NCI-H2081 (cell line): ENCODE measurements at regions not wholly inside any gene's neighbourhood (a gene's known extent, or its start where the extent isn't known, plus 50 kb on each side); places are given as distances from the start of the nearest gene placed in this dataset.

ENCODE experiments used
- DNase-seq, 2 experiments: peaks; one replicate each; lab custom pipeline; 2025; lab: John Stamatoyannopoulos, UW

GRCh38 chr4:11182586-11183355 lies 245.9 kb downstream of the HS3ST1 start:
- no peak for DNase-seq

DNA sequence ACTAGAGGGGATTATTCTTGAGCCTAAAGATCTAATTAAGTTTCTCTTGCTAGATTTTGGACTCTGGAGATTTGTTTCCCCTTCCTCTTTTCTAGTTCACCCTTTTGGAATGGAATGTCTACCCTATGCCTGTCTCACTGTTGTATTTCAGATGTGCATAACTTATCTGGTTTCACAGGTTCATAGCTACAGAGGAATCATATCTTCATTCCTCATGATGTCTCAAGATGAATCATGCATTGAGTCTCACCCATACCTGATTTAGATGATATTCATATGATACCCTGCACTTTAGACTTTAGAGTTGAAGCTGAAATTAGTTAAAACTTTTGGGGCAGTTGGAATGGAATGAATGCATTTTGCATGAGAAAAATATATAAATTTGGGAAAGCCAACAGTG lies 246.7 kb downstream of the HS3ST1 start:
- no peak for DNase-seq

DNA sequence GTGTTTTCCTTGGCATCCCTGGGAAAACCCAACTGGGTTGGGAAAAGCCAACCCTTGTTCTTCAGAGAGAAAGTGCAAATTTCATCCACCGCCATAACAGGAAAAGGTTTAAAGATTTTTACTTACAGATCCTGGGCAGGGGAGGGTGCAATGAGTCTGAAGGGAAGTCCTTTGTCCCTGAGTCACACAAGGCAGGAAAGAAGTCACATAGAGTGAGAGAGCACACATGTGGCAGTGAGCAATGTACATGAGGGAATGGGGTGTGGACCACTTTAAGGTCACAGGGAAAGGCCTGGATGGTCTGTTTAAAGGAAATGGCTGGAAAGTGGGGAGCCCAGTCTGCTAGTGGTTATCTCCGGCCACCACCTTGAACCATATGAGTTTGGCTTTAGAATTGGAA lies 248.9 kb downstream of the HS3ST1 start:
- no peak for DNase-seq

DNA sequence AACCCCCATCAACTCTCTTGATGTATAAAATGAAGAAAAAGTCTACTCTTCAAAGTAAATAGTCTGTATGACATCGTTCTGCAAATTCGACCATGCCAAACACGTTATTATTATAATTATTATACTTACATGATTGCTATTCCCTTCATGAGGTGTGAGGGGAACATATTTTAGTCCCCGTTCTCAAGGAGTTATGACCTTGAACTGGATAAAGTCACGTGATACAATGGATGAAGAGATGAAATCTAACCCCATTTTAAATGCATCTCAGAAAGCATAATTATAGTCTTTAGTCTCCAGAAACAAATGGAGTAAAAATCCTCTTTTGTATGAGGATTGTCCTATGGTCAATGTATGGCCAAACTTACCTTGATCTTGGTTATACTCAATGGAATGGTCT lies 250.3 kb downstream of the HS3ST1 start:
- no peak for DNase-seq

DNA sequence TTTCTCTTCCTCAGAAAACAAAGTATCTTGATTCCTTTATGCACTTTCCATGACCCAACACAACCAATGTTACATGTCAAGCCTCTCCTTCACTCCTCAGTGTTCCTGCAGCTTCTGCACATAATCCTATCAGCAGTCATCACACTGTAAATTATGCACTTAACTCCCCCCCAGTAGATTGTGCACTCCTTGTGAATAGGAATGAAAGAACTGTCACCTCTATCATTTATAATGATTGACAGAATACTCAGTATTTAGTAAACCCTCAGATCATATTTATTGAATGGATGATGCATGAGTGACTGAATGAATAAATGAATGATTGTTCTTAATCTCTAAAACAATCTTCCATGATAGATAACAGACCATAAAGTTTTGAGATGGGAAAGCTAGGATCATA lies 253.3 kb downstream of the HS3ST1 start:
- no peak for DNase-seq

GRCh38 chr4:11166606-11167005 lies 262.1 kb downstream of the HS3ST1 start:
- no peak for DNase-seq

DNA sequence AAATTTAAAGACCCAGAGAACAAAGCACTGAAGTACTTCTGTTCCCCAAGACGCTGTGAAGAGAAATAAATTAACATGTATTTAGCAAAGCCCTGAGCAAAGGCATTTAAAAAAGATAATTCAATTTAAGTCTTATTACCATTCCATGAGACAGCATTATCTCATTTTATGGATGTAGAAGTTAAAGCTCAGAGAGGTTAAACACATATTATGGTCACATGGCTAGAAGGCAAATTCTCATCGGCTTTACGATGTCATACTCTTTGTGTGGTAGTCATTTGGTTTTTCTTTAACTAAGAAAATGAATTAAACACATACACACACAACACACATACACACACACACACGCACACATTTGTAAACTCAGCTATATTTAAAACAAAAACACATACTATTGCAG lies 262.7 kb downstream of the HS3ST1 start:
- no peak for DNase-seq

DNA sequence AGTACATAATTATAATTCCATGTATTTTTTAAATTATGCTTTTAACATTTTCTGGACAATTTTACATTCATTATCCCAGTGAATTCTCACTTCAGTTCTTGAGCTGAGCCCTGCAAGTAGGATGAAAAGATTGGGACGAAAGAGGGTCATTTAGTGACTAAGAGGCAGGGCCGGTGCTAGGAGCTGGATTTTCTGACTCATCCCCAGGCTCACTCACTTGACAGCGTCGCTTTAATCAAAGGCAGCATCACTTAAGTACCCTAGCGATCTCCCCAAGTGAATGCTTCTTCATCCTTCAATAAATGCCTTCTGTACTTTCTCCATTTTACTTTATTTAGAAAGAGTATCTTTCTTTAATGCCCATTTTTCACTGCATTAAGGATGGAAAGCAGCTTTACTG lies 263.6 kb downstream of the HS3ST1 start:
- DNase-seq, result no peak

GRCh38 chr4:11160288-11160687 lies 268.4 kb downstream of the HS3ST1 start:
- no peak for DNase-seq

DNA sequence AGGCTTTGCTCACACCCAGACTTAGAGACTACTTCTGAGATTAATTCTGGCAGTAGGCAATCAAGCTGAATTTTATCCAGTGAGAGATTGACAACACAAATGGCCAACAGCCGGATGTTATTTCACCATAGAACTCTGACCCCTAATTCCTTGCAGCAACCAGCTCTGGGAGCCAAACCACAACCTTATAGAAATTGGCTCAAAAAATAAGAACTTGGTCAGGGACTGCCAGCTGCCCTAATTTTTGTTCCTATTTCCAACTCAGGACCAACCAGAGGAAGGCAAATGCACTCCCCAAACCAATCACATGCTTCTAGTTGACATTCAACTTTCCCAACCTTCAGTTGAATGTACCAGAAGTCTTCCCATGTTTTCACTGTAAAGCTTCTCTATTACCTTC lies 269.7 kb downstream of the HS3ST1 start:
- no peak for DNase-seq

DNA sequence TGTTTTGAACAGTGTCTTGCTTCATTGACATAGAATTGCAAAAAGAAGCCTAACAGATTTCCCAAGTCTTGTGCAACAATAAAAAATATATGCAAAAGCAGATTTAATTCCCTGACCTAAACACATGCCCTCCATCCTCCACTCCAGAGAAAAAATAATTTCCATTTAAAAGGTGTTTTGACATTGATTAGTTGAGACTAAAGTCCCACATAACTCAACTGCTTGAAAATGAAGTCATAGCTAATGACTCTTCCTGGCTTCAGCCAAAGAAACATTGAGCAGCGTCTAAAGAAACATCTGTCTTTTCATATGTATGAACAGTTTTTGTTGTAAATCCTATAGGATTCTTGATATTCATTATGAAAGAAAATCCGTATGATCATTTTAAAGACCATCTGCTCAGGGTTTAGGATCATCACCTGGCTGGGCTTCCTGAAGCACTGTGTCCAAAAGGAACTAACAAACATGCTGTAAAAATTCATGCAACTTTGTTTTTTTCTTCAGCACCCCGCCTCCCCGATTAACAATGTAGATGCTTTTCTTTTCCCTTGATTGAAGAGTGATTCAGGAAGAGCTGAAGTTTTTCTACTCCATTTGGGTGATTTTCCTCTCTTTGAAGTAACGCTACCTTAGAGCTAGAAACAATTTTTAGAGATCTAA lies 273.4 kb downstream of the HS3ST1 start:
- DNase-seq, result no peak

DNA sequence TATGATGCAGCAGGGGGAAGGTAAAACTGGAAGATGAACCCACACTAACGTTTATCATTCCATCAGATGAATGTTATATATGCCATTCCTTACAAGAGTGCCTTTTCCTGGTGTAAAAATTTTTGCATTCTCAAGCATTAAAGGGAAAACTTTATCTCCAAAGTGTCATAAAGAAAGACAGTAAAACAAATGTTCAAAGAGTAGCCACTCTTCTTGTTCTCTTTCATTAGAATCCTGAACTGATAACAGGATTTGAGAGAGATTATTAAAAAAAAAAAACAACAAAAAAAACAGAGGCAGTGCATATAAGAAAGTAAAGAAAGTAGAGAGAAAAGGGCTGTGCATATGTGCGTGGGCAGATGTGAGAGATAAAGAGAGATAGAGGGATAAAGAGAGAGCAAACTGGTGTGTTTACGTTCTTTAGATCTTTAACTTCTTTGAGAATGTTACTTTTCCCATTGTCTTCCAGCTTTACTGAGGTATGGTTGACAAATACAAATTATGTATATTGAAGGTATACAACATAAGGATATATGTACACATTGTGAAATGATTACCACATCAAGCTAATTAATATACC lies 275.4 kb downstream of the HS3ST1 start:
- DNase-seq, result no peak

GRCh38 chr4:11152684-11153083 lies 276.0 kb downstream of the HS3ST1 start:
- no peak for DNase-seq

DNA sequence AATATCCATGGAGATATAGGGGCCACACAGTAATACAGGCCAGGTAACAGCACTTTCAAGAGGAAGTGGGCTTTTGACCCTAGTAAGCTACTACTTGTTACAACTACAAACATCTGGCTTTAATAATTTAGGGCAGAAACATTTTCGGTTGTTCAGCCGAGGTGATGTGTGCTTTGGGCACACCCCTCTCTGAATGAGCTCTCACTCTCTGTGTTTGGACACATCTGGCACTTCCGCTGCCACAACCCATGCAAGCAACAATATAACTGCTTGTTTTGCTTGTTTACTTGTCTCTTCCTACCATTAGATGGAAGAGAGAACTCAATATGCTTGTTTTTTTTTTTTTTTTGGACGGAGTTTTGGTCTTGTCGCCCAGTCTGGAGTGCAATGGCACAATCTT lies 277.2 kb downstream of the HS3ST1 start:
- DNase-seq, result no peak

GRCh38 chr4:11149612-11150259 lies 279.0 kb downstream of the HS3ST1 start:
- no peak for DNase-seq

DNA sequence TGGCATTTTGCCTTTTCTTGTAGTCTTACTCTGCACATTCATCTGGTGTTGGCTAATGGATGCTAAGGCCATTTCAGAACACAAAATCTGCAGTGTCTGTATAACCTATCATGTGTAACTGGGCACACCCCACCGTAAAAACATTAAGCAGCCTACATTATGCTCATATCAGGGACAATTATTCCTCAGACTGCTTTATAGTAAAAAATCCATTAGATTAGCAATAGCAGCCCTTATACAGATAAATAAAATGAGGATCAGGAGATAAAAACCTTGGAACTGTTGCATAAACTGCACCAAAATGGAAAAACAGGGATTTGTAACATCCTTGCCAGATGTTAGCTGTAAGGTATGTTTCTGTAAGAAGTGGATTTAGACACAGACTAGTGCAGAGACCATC lies 288.8 kb downstream of the HS3ST1 start:
- no peak for DNase-seq

DNA sequence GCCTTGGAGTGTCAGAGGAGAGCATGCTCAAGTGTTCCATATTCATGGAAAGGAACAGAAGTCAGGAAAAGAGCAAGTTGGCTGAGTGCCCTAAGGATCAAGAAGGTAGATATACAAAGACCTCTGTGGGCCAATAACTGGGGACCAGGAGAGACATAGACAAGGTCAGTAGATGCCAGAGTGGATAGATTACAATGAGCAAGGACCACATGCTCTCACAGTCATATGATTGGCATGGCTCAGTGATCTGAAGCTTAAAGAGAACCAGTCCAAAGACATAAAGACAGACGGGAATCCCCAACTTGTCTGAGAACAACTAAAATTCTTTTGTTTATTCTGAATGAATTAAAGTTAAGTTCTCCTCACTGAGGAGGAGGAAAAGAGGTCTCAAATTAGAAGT lies 289.7 kb downstream of the HS3ST1 start:
- DNase-seq, result no peak

GRCh38 chr4:11134705-11135104 lies 294.0 kb downstream of the HS3ST1 start:
- no peak for DNase-seq

- DNase-seq, result no peak
Measured at GRCh38 chr4:11133868-11134267, 294.8 kb downstream of the HS3ST1 start.

- no peak for DNase-seq
Measured at GRCh38 chr4:11132478-11132877, 296.2 kb downstream of the HS3ST1 start.

DNA sequence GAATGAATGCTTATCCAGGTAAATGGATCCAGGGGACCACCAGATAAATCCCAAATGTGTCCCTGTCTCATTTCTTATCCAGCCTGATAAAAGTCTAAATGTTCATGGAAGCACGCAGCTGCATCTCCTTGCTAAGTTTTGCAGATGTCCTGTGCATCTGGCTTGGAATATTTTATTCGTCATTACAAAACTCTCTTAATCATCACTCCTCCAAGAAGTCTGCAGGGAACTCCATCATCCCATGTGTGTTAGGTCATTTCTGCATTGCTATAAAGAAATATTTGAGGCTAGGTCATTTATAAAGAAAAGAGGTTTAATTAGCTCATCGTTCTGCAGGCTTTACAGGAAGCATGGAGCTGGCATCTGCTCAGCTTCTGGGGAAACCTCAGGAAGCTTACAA lies 297.2 kb downstream of the HS3ST1 start:
- no peak for DNase-seq

DNA sequence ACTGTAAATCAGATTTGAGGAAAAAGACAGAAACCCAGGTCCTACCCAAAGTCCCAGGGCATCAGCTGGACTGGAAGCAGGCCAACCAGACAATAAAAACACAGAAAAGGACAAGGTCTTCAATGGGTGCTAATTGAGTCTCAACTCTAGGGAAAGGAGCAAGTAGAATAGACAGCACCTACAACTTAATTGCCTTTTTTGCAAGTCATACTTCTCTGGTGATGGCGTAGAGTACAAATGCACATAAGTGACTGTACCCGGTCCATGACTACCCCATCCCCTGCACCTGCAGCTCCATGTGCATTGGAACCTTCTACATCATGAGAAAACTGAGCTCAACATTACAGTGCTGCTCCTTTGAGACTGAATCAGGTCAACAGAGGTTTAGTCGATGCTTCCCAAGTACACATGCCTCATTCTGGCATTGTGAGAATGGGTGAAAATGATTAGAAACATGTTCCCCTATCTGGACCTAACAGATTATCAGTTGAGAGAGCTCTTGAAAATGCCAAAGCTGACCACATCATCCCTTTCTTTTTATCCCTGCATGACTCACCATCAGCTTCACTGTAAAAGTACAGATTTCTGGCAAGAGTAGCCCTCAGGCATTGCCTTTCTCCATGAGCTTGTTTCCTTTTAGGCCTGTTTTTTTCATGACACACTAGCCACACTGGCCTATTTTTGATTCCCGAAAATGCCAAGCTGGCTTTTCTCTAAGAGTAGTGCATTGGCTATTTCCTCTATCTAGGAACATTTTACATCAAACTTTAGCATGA lies 298.3 kb downstream of the HS3ST1 start:
- DNase-seq, result no peak
